Duodenal mucosa (tissue), 2 donors: ENCODE measurements at regions not wholly inside any gene's neighbourhood (a gene's known extent, or its start where the extent isn't known, plus 50 kb on each side); places are given as distances from the start of the nearest gene placed in this dataset.

ENCODE experiments used
- H3K27ac ChIP-seq: one replicate; pipeline ENCODE4 v1.7.0; 2013; ENCODE audit warnings: low read depth, low read length
- H3K27me3 ChIP-seq, 2 donors: one replicate each; pipeline ENCODE4 v1.7.0; 2013; ENCODE audit warnings: low read length in 2 of 2, control low read depth in 1 of 2; ENCODE audit not compliant: insufficient read depth in 2 of 2, control insufficient read depth in 1 of 2
- H3K36me3 ChIP-seq, 2 donors: one replicate each; pipeline ENCODE4 v1.7.0; 2013; ENCODE audit warnings: low read length in 2 of 2, control low read depth in 1 of 2; ENCODE audit not compliant: insufficient read depth in 2 of 2, control insufficient read depth in 1 of 2
- H3K4me1 ChIP-seq, 2 donors: one replicate each; pipeline ENCODE4 v1.7.0; 2013; ENCODE audit warnings: low read length in 2 of 2, control low read depth in 1 of 2; ENCODE audit not compliant: insufficient read depth in 2 of 2, control insufficient read depth in 1 of 2
- H3K4me3 ChIP-seq, 2 donors: one replicate each; pipeline ENCODE4 v1.7.0; 2013; ENCODE audit warnings: low read length in 2 of 2, low read depth in 1 of 2
- H3K9ac ChIP-seq, 2 donors: one replicate each; pipeline ENCODE4 v1.7.0; 2013; ENCODE audit warnings: low read length in 2 of 2, low read depth in 1 of 2
- H3K9me3 ChIP-seq, 2 donors: one replicate each; pipeline ENCODE4 v1.7.0; 2013; ENCODE audit warnings: low read length in 2 of 2, control low read depth in 1 of 2; ENCODE audit not compliant: control insufficient read depth in 1 of 2

GRCh38 chr16:72410492-72410891 lies 238.5 kb upstream of the PMFBP1 start:
- no peak overlapping the region for H3K9ac ChIP-seq
- H3K27ac ChIP-seq, result no peak overlapping the region
- H3K27me3 ChIP-seq, result no peaks in the 10 kb centered on the region
- no peak overlapping the region for H3K4me3 ChIP-seq
- no peaks in the 10 kb centered on the region for H3K9me3 ChIP-seq
- no peaks in the 10 kb centered on the region for H3K36me3 ChIP-seq
- no peaks in the 10 kb centered on the region for H3K4me1 ChIP-seq

DNA sequence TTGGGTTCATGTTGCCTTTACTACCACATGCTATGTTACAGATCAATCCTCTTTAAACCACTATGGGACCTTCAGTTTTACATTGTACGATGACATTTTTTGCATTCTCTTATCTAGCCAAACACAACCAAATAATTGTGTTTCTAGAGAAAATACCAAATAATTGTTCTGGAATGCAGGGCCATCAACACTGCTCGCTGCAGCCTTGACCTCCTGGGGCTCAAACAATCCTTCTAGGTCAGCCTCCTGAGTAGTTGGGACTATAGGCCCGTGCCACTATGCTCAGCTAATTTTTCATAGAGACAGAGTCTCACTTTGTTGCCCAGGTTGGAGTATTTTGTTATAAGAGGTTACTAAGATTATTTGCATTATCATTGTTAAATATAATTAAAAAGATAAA lies 237.5 kb upstream of the PMFBP1 start:
- Histone ChIP-seq H3K27me3 (no peaks in the 10 kb centered on the region), H3K9ac (no peak overlapping the region), H3K4me3 (no peak overlapping the region), H3K4me1 (no peaks in the 10 kb centered on the region), H3K9me3 (no peaks in the 10 kb centered on the region), H3K27ac (no peak overlapping the region), H3K36me3 (no peaks in the 10 kb centered on the region)

- H3K9ac ChIP-seq, result no peak overlapping the region
- H3K27ac ChIP-seq, result no peak overlapping the region
- H3K27me3 ChIP-seq, result no peaks in the 10 kb centered on the region
- no peak overlapping the region for H3K4me3 ChIP-seq
- no peaks in the 10 kb centered on the region for H3K4me1 ChIP-seq
- H3K9me3 ChIP-seq, result no peaks in the 10 kb centered on the region
- no peaks in the 10 kb centered on the region for H3K36me3 ChIP-seq
These were observed 234.4 kb upstream of the PMFBP1 start for GRCh38 chr16:72406390-72406789.

DNA sequence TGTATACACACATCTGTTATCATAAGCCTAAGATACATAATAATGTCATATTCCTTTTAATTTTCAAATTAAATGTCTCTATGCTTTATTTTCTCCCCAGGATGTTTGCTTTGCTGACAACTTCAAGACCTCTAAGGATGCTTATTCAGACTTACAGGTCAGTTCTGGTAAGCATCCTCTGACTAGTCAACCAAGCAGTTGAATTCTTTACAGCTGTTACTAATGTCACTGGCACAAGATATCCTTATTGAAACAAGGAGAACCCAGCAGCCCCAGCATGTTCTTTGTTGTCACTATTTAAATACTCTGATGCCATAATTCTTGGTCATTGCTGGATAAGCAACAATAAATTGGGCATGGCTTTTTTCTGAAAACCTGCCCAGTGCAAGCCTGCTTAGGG lies 232.3 kb upstream of the PMFBP1 start:
- no peak overlapping the region for H3K9ac ChIP-seq
- no peak overlapping the region for H3K27ac ChIP-seq
- no peaks in the 10 kb centered on the region for H3K9me3 ChIP-seq
- no peak overlapping the region for H3K4me3 ChIP-seq
- H3K36me3 ChIP-seq, result no peaks in the 10 kb centered on the region
- no peaks in the 10 kb centered on the region for H3K4me1 ChIP-seq
- H3K27me3 ChIP-seq, result no peaks in the 10 kb centered on the region

- Histone ChIP-seq H3K27me3 (no peaks in the 10 kb centered on the region), H3K4me1 (no peaks in the 10 kb centered on the region), H3K27ac (no peak overlapping the region), H3K9ac (no peak overlapping the region), H3K36me3 (no peaks in the 10 kb centered on the region), H3K4me3 (no peak overlapping the region), H3K9me3 (no peaks in the 10 kb centered on the region)
These were observed 229.1 kb upstream of the PMFBP1 start for GRCh38 chr16:72401084-72401361.

DNA sequence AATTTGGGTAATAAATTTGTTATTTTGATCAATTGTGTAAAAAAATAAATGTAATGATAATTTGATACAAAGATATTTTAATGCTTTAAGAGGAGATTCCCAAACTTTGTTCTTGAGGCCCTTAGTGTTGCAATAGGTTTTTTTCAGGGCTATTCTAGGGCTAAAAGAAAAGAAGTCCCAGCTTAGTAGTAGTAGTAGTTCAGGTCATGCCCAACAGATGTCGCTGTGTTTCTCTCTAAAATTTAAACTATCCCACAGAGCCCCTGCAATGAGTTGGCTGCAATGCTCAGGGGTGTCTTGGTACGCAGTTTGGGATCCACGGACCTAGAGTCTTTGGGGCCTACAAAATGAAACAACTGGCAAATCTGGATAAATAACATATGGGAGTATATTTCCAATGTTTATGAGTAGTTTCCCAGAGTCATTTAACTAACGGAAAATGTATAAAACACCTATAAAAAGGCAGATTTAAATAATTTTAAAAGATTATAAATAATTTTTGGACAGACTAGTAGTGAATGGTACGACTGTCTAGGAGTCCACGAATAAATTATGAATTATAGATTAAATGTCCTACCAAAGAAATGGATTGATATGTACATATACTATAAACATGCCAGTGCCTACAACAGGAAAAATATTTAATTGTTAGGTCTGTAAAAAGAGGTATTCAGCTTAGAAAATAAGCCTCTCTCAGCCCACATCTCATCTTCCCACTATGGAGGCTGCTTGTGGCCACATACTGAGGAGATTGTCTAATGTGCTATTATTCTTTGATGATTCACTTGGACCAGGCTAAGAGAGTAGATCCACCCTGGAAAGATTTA lies 228.5 kb upstream of the PMFBP1 start:
- Histone ChIP-seq H3K27ac (no peak overlapping the region), H3K27me3 (no peaks in the 10 kb centered on the region), H3K4me1 (no peaks in the 10 kb centered on the region), H3K36me3 (no peaks in the 10 kb centered on the region), H3K4me3 (no peak overlapping the region), H3K9ac (no peak overlapping the region), H3K9me3 (no peaks in the 10 kb centered on the region)

DNA sequence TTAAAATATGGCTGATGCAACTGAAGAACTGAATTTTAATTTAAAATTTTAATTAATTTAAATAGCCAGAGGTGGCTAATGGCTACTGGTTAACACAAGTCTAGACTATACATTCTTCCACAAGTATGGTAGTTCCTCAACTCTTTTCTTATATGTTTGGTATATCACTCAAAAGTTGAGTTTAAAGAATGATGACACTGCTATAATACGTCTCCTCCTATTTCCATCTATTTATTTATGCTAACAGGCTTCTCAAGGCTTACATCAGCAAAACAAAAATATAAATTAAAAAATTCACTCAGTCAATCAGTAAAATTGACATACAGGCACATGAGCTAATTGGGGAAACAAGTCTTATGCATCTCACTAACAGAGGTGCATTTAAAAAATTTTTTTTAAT lies 227.9 kb upstream of the PMFBP1 start:
- no peaks in the 10 kb centered on the region for H3K36me3 ChIP-seq
- H3K27me3 ChIP-seq, result no peaks in the 10 kb centered on the region
- no peaks in the 10 kb centered on the region for H3K4me1 ChIP-seq

DNA sequence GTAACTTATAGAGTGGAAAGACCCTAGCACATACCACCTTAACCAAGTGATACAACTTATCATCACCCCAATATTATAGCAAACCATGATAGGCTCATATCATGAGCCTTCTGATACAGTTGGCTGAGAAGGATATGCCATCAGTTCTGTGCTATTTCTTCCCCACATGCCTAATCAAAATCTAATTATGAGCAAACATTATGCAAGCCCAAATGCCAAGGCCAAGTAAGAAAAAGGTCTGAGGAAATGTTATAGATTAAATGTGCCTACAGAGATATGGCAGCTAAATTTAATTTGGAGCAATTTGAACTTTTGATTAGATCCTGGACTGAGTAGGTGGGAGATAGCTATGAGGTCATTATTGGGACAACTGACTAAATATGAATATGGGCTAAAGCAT lies 225.9 kb upstream of the PMFBP1 start:
- Histone ChIP-seq H3K27ac (no peak overlapping the region), H3K4me1 (no peaks in the 10 kb centered on the region), H3K9ac (no peak overlapping the region), H3K36me3 (no peaks in the 10 kb centered on the region), H3K27me3 (no peaks in the 10 kb centered on the region), H3K4me3 (no peak overlapping the region), H3K9me3 (no peaks in the 10 kb centered on the region)

More for the DNA sequence above, 227.9 kb upstream of the PMFBP1 start:
- H3K27ac ChIP-seq, result no peak overlapping the region
- H3K9ac ChIP-seq, result no peak overlapping the region
- H3K9me3 ChIP-seq, result no peaks in the 10 kb centered on the region
- no peak overlapping the region for H3K4me3 ChIP-seq

GRCh38 chr16:72394526-72394925 lies 222.6 kb upstream of the PMFBP1 start:
- peaks cover 0 to 2% of the 10 kb centered on the region in 2 donors for H3K36me3 ChIP-seq
- no peaks in the 10 kb centered on the region for H3K9me3 ChIP-seq
- no peaks in the 10 kb centered on the region for H3K27me3 ChIP-seq
- no peaks in the 10 kb centered on the region for H3K4me1 ChIP-seq
- H3K4me3 ChIP-seq, result no peak overlapping the region
- no peak overlapping the region for H3K27ac ChIP-seq
- H3K9ac ChIP-seq, result no peak overlapping the region

DNA sequence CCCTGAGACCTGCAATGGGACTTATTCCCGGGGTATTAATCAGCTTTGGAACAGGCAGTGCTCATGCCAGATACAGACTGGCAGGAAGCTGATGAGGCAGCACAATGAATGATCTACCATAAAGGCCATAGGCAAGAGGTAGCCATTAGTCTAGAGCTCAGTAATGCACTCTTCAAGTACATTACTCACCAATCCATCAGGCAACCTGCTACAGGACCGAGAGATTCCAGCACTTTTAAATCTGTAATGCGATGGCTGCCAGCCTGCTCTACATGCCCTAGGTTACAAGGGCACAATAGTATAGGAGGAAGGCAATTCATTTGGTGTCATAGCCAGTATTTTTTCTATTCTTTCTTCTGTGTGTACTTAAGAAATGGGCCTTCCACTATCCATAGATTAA lies 217.8 kb upstream of the PMFBP1 start:
- H3K27me3 ChIP-seq, result no peaks in the 10 kb centered on the region
- H3K27ac ChIP-seq, result no peak overlapping the region
- peaks cover 2 to 7% of the 10 kb centered on the region in 2 donors for H3K9me3 ChIP-seq
- peaks cover 0 to 2% of the 10 kb centered on the region in 2 donors for H3K36me3 ChIP-seq
- H3K4me3 ChIP-seq, result no peak overlapping the region
- H3K9ac ChIP-seq, result no peak overlapping the region
- H3K4me1 ChIP-seq, result no peaks in the 10 kb centered on the region

- no peak overlapping the region for H3K4me3 ChIP-seq
These were observed 216.1 kb upstream of the PMFBP1 start for GRCh38 chr16:72388007-72388406.

More at GRCh38 chr16:72388007-72388406, 216.1 kb upstream of the PMFBP1 start:
- H3K27me3 ChIP-seq, result no peaks in the 10 kb centered on the region
- H3K9me3 ChIP-seq, result peaks cover 2 to 7% of the 10 kb centered on the region in 2 donors
- no peak overlapping the region for H3K9ac ChIP-seq
- no peaks in the 10 kb centered on the region for H3K4me1 ChIP-seq
- H3K27ac ChIP-seq, result no peak overlapping the region
- peaks cover 0 to 2% of the 10 kb centered on the region in 2 donors for H3K36me3 ChIP-seq
